HG02852 (cell line): ENCODE measurements at regions not wholly inside any gene's neighbourhood (a gene's known extent, or its start where the extent isn't known, plus 50 kb on each side); places are given as distances from the start of the nearest gene placed in this dataset.
"Not testable (repeated sequence)": the region's sequence is repeated elsewhere in the genome, so short reads cannot be mapped to it uniquely, and the experiment has no call there.

Experiments
- ATAC-seq: cut with Tn5 transposase; IDR thresholded peaks from one replicate; pipeline ENCODE4 v1.9.1; 2021; ENCODE audit warnings: mild to moderate bottlenecking, moderate library complexity; ENCODE audit not compliant: unreplicated experiment

DNA sequence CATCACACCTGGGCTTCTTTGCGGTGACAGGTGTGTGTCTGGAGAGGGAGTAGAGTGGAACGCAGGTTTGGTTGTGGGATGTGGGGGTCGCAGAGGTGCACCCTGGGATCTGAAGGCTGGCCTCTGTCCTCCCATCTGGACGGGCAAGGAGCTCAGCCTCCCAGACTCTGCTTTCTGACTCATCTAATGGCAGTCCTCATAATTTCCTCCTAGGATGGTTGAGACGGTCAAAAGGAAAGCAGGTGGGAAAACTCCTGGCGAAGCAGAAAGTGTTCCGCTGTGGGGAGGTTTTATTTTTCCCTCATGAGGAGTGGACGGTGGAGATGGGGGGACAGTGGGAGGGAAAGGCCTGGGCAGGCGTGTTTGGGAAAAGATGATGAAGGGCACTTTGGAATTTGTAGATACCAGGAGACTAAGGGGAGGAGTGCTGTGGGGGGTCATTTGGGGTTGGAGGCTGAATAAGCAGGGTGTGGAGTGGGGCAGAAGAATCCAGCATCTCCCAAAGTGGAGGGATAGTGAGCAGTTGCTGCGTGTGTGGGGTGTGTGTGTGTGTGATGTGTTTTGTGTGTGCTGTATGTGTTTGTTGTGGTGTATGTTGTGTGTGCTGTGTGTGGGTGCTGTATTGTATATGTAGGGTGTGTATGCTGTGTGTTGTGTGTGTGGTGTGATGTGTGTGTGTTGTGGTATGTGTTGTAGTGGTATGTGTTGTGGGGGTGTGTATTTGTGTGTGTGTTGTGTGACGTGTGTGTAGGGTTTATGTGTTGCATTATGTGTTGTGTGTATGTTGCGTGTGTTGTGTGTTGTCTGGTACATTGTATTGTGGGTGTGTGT lies 97.2 kb upstream of the PODXL start:
- ATAC-seq, result no peak

DNA sequence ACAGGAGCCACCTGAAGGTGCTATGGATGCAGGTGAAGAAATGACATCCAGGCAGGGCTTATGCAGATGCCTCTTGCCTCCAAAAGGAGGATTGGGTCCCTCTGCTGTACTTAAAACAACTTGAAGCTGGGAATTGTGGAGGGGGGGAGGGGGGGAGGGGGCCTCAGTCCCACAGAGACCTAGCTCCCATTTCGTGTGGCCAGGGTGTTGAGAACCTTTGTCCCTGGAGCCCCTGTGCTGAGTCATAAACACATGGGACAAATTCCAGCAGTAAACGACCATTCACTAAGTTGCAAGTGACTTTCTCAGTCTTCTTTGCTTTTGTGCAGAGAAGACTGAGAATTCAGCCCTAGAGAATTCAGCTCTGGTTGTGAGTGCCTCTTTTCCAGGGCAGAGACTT lies 96.5 kb upstream of the PODXL start:
- ATAC-seq, result no peak

DNA sequence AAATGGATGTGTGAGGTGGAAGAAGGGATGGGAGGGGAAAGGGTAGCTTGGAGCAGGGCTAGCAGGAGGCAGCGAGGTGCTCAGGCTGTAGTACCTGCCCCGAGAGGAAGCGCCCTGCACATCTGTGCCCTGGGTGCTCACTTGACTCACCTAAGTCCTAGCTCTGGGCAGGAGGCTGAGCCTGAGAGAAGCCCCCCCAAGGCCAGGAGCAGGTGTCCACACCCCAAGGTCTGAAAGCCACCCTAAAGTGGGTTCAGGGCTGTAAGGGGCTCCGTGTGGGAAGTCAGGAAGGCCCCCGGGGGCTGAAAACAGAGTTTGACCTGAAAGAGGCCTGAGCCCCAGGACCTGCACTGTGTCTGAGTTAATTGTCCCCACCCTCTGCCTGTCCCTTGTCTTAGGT lies 95.8 kb upstream of the PODXL start:
- ATAC-seq, result no peak

GRCh38 chr7:131649879-131650278 lies 93.5 kb upstream of the PODXL start:
- no peak for ATAC-seq

- ATAC-seq, result no peak
Measured at GRCh38 chr7:131649003-131649541, 92.6 kb upstream of the PODXL start.

DNA sequence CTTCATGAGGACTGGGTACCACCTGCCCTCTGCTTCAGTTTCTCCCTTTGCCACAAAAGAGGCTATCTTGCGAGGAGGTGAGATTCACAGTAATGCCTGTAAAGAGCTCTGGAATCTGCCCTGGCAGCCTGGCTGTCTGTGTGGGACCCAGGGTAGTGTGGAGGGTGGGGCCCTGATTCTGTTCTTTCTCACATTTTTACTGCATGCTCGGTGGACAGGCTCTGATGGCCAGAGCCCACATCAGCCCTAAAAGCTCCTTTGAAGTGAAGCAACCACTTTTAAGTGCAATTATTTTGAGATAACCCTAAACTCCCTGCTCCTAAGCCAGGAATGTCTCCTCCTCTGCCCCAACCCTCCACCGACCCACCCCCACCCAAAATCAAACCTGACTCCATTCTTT lies 92.1 kb upstream of the PODXL start:
- no peak for ATAC-seq

DNA sequence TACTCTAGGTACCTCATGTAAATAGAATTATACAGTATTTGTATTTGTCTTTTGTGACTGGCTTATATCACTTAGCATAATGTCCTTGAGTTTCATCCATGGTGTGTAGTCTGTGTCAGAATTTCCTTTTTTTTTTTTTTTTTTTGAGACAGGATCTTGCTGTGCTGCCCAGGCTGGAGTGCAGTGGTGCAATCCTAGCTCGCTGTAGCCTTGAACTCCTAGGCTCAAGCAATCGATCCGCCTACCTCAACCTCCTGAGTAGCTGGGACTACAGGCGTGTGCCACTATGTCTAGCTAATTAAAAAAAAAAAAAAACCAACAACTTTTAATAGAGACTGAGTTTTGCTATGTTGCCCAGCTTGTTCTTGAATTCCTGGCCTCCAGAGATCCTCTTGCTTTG lies 89.8 kb upstream of the PODXL start:
- ATAC-seq, result no peak

DNA sequence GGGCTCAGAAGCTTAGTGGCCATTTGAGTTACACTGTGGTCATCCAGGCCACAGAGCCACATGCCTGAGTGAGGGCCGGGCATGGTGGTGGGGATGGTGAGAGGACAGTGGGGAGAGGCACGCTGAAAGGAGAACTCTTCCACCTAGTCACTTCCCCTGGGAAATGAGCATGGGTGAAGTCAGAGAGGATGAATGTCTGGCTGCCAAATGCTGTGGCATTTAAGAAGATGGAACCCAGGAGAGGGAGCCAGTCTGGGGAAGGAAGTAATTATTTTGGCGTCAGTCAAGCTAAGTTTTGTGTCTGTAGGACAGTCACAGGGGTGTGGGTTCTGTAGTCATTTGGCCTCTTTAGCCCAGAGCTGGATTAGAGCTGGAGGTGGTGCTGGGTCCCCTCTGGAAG lies 86.0 kb upstream of the PODXL start:
- no peak for ATAC-seq

GRCh38 chr7:131640686-131641085 lies 84.3 kb upstream of the PODXL start:
- ATAC-seq, result no peak

DNA sequence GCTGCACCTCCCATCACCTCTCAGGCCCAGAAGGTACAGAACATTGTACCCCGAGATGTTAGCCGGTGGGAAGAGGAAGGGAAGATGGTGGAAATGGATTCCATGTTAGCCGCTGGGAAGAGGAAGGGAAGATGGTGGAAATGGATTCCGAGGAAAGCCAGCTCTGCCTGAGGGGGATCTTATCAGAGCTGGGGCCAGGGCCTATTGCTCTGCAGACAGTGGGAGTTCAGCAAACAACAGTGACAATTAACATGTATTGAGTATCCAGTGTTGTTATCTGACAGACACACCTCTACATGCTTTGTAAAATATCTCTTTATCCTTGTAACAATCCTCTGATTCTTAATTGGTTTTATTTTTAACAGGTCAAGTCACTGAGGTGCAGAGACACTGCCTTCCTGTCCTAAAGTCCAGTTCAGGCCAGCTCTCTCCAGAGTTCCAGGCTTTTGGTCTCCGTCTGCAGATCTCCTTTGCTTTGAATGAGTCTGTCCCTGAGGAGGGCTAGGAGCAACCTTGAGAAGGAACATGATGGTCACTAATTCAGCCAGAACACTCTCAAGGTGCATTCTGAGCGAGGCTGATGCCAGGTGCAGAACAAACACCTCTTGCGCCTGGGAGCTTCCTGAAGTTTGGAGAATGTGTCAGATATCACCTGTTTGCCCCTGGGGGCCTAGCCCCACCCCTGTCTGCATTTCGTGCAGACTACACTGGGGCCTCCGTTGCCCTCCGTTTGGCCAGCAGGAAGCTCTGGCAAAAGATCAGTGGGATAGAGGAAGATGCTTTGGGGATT lies 82.4 kb upstream of the PODXL start:
- no peak for ATAC-seq

DNA sequence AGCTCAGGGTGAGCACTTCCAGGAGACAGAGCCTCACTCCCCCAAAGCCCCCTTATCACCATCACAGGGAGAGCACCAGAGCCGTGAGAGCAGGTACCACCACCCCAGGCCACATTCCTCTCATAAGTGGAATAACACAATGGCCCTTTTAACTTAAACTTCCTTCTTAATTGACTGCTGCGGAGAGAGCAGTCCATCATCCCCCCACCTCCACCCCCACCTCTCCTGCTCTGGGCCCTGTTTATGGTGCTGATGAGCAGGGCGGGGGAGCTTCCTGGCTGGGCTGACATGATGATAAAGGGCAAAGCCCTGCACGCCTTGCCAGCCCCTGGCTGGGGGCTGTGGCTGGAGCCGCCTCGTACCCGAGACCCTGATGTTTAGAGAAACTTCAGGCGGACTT lies 81.4 kb upstream of the PODXL start:
- no peak for ATAC-seq

DNA sequence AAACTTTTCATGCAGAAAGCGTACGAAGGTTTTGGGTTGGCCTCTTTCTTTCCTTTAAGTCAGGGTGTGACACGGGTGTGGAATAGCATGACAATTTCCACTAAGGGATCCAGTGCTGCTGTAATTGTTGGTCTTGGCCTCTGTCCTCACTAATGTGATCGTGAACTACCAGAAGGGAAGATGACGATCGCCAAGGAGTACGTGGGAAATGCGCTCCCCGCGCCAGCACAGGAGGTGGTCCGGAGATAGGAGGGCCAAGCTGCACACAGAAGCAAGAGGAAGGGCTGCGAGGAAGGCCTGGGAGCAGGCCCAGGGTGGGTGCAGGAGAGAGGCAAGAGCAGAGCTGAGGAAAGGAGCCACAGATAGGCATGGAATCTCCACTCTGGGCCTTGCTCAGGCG lies 79.7 kb upstream of the PODXL start:
- ATAC-seq, result no peak

DNA sequence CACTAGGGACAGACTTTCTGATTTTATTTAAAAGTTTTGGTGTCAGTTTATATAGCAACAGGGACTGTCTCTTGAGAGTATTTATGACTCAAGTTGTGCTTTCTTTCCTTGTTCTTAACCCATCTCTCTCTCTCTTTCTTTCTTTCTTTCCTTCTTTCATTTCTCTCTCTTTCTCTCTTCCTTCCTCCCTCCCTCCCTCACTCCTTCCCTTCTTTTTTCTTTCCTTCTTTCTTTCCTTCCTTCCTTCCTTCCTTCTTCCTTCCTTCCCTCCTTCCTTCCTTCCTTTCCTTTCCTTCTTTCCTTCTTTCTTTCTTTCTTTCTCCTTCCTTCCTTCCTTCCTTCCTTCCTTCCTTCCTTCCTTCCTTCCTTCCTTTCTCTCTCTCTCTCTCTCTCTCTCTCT lies 77.8 kb upstream of the PODXL start:
- not testable (repeated sequence) for ATAC-seq

DNA sequence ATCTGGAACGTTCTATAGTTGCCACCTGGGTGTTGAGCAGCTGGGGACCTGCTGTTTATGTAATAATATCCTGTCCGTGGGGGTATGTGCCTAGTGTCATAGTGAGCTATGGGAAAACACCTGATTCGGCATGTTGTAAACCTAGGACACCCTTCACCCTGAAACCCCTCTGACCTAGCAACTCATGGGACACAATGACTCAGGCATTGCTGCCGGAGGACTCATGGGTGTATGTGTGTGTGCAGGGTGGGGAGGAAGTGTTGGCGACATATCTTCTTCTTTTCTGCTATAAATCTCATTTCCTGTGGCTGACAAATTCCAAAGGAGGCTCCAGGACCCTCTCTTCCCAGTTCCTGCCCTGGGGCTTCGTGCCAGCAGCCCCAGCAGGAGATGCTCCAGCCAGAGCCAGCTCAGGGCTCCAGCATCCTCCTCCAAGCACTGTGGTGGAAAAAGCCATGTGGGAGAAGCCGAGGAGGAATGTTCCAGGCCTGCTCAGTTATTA lies 77.0 kb upstream of the PODXL start:
- ATAC-seq, result no peak

DNA sequence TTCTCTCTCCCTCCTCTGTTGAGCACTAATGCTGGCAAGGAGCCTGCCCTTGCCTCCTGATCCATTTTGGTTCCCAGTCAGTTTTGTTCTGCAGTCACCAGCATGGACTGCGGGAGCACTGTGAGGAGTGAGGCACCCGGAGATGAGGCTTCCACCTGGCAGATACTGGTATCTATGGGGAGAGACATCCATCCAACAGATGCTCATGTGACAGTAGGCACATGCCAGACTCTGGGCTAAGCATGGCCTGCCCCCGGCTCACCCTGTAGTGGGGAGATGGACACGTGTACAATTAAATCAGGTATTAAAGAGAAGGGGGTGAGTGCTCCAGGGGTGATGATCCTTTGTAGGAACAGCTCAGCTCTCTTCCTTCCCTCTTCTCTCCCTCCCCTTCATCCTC lies 74.0 kb upstream of the PODXL start:
- ATAC-seq, result no peak

DNA sequence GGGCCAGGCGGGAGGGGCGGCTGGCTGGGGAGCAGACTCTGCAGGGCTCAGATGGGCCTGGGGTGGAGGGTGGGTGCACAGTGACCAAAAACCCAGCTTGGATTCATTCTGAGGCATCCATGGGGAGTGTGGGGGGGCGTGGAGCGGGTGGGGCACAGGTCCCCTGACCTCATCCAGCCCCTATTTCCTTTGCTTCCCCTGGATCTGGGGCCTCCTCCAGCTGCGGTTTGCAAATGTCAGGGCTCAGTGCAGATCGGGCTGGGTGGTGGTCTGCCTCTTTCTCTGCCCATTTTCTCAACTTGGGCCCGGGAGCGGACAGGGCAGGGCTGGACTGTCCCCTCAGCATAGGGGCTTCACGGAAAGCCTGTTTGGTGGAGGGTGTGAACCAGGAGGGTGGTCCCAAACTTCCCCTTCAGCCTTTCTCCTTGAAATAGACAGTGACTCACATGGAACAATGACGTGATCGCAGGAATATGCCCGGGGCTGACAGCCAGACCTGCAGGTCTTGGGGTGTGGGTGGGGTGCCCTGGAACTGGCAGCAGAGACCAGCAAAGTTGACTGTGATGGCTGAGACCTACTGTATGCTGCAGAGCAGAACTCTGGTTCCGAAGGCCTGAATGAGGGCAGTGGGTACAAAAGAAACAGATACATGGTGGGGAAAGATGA lies 72.9 kb upstream of the PODXL start:
- no peak for ATAC-seq

- ATAC-seq, result no peak
Measured at GRCh38 chr7:131628634-131629033, 72.2 kb upstream of the PODXL start.

- ATAC-seq, result no peak
Measured at GRCh38 chr7:131627735-131628190, 71.3 kb upstream of the PODXL start.

GRCh38 chr7:131626643-131627042 lies 70.2 kb upstream of the PODXL start:
- ATAC-seq, result no peak

DNA sequence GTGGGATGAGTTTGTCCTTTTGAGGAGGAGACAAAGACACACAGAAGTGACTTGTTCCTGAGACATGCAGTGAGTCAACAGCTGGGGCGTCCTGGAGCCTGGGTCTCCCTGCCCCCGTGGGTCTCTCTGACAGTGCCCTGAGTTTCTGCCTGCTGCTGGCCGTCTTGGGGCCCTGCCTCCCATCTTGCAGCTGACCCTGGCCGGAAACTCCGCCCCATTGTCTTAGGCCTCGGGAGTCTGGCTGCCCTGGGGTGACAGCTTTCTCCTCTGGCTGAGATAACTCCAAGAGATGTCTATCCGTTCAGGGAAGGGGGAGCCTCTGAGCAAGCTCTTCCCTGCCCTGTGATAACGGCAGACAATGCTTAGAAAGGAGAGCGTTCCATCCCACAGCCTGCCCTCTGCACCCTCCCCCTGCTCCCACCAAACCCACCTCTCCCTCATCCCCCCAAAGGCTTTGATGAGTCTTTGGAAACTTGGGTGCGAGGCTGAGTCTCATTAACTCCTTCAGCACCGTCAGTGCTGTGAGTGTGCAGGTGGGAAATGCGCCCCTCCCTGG lies 69.5 kb upstream of the PODXL start:
- no peak for ATAC-seq

DNA sequence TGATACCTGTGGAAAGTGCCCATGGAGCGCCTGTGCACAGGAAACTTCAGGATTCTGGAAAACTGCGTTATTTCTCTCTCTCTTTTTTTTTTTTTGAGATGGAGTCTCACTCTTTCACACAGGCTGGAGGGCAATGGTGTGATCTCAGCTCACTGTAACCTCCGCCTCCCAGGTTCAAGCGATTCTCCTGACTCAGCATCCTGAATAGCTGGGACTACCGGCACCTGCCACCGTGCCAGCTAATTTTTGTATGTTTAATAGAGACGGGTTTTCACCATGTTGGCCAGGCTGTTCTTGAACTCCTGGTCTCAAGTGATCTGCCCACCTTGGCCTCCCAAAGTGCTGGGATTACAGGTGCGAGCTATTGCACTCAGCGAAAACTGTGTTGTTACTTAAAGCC lies 68.9 kb upstream of the PODXL start:
- not testable (repeated sequence) for ATAC-seq
